ENCODE measurements at regions not wholly inside any gene's neighbourhood (a gene's known extent, or its start where the extent isn't known, plus 50 kb on each side); places are given as distances from the start of the nearest gene placed in this dataset.

DNA sequence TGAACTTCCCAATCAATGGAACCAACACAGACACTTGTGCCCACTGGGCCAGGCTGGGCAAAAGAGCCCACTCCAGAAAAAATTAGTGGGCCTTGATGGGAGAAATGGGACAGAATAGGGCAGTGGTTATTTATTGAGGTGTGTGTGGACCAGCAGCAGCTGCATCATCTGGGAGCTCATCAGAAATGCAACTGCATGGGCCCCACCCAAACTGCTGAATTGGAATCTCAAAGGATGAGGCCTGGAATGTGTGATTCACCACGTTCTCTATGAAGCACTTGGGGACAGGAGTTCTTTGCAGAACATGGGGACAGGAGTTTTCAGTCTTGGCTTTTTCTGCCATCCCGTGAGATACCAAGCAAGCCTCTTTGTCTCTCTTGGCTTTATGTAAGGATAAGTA lies 255.6 kb upstream of the PLET1 start:
- TF ChIP-seq, protein P1, sequence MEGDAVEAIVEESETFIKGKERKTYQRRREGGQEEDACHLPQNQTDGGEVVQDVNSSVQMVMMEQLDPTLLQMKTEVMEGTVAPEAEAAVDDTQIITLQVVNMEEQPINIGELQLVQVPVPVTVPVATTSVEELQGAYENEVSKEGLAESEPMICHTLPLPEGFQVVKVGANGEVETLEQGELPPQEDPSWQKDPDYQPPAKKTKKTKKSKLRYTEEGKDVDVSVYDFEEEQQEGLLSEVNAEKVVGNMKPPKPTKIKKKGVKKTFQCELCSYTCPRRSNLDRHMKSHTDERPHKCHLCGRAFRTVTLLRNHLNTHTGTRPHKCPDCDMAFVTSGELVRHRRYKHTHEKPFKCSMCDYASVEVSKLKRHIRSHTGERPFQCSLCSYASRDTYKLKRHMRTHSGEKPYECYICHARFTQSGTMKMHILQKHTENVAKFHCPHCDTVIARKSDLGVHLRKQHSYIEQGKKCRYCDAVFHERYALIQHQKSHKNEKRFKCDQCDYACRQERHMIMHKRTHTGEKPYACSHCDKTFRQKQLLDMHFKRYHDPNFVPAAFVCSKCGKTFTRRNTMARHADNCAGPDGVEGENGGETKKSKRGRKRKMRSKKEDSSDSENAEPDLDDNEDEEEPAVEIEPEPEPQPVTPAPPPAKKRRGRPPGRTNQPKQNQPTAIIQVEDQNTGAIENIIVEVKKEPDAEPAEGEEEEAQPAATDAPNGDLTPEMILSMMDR (IDR thresholded peaks at IDR 0.05; ENCODE audit: unreplicated experiment in 3 of 3) = no peak
- Mint-ChIP-seq H3K27me3 (ENCODE audit: low read depth) (peaks cover 5% of the 10 kb centered on the region), H3K9me3 (no peaks in the 10 kb centered on the region), H3K36me3 (ENCODE audit: low read depth) (no peaks in the 10 kb centered on the region), H3K4me3 (no peak overlapping the region), H3K27ac (no peak overlapping the region), H3K4me1 (no peaks in the 10 kb centered on the region)

GRCh38 chr11:112516755-112517154 lies 256.1 kb upstream of the PLET1 start:
- Mint-ChIP-seq H3K9me3 (no peaks in the 10 kb centered on the region), H3K27me3 (ENCODE audit: low read depth) (peaks cover 5% of the 10 kb centered on the region), H3K4me3 (no peak overlapping the region), H3K27ac (no peak overlapping the region), H3K4me1 (no peaks in the 10 kb centered on the region), H3K36me3 (ENCODE audit: low read depth) (no peaks in the 10 kb centered on the region)
- TF ChIP-seq, protein P1 (IDR thresholded peaks at IDR 0.05; ENCODE audit: unreplicated experiment in 3 of 3) = no peak

DNA sequence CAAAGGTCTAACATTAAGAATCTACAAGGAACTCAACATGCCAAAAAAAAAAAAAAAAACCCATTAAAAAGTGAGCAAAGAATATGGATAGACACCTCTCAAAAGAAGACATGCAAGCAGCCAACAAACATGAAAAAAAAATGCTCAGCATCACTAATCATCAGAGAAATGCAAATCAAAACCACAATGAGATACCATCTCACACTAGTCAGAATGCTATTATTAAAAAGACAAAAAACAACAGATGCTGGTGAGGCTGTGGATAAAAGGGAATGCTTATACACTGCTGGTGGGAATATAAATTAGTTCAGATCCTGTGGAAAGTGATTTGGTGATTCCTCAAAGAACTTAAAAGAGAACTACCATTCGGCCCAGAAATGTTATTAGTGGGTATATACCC lies 257.7 kb upstream of the PLET1 start:
- TF ChIP-seq, protein P1 (IDR thresholded peaks at IDR 0.05; ENCODE audit: unreplicated experiment in 3 of 3) = no peak
- peaks cover 8% of the 10 kb centered on the region for H3K4me1 Mint-ChIP-seq
- H3K36me3 Mint-ChIP-seq (ENCODE audit: low read depth) = no peaks in the 10 kb centered on the region
- H3K4me3 Mint-ChIP-seq = no peak overlapping the region
- H3K9me3 Mint-ChIP-seq = no peaks in the 10 kb centered on the region
- H3K27ac Mint-ChIP-seq = no peak overlapping the region
- H3K27me3 Mint-ChIP-seq (ENCODE audit: low read depth) = peaks cover 3% of the 10 kb centered on the region

DNA sequence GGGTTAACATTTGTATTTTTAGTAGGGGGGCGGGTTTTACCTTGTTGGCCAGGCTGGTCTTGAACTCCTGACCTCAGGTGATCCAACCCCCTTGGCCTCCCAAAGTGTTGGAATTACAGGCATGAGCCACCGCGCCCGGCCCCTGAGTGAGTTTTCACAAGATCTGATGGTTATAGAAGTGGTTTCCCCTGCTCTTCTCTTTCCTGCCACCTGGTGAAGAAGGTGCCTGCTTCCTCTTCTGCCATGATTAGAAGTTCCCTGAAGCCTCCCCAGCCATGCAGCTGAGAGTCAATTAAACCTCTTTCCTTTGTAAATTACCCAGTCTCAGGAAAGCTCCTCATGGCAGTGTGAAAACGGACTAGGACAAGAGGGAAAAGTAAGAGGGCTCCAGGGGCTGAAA lies 259.1 kb upstream of the PLET1 start:
- no peak overlapping the region for H3K27ac Mint-ChIP-seq
- peaks cover 19% of the 10 kb centered on the region for H3K4me1 Mint-ChIP-seq
- TF ChIP-seq, protein P1 (IDR thresholded peaks at IDR 0.05; ENCODE audit: unreplicated experiment in 3 of 3) = no peak
- no peak overlapping the region for H3K4me3 Mint-ChIP-seq
- no peaks in the 10 kb centered on the region for H3K36me3 Mint-ChIP-seq (ENCODE audit: low read depth)
- H3K9me3 Mint-ChIP-seq = no peaks in the 10 kb centered on the region
- peaks cover 6% of the 10 kb centered on the region for H3K27me3 Mint-ChIP-seq (ENCODE audit: low read depth)

DNA sequence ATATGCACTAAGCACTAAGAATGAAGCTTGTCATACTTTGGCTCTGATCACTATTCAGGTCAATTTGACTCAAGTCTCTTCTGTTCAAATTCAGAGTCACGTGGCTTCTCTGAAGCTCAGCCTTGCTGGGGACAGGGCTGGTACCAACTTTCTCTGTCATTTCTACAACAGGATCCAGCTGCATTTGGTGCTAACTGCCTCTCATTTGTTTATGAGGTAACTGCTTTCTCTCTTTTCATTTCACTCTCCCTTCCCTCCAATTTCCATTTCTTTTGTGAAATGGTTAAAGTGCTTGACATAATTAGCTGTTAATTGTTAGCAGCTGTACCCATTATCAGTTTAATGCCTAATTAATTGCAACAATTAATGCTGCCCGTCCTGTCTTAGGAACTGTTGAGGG lies 259.7 kb upstream of the PLET1 start:
- H3K4me1 Mint-ChIP-seq = peaks cover 25% of the 10 kb centered on the region
- H3K27ac Mint-ChIP-seq = no peak overlapping the region
- TF ChIP-seq, protein P1 (IDR thresholded peaks at IDR 0.05; ENCODE audit: unreplicated experiment in 3 of 3) = no peak
- H3K4me3 Mint-ChIP-seq = no peak overlapping the region
- H3K9me3 Mint-ChIP-seq = no peaks in the 10 kb centered on the region
- H3K36me3 Mint-ChIP-seq (ENCODE audit: low read depth) = no peaks in the 10 kb centered on the region
- H3K27me3 Mint-ChIP-seq (ENCODE audit: low read depth) = peaks cover 6% of the 10 kb centered on the region

DNA sequence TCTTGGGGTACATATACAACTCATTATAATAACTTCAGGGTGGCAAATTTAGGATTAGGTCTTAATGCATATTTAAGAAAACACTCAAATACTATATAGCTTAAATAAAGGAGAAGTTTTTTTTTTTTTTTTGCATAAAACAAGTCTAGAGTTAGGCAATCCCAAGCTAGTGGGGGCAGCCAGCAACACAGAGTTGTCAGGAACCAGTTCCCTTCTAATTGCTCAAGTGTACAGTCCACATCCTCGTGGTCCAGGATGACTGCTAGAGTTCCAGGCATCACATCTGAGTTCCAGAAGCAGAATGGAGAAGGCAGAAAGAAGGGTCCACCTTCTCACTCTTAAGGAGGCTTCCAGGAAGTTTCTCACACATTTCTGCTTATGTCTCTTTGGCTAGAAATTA lies 261.9 kb upstream of the PLET1 start:
- H3K36me3 Mint-ChIP-seq (ENCODE audit: low read depth) = no peaks in the 10 kb centered on the region
- peaks cover 13% of the 10 kb centered on the region for H3K27me3 Mint-ChIP-seq (ENCODE audit: low read depth)
- H3K4me3 Mint-ChIP-seq = no peak overlapping the region
- TF ChIP-seq, protein P1 (IDR thresholded peaks at IDR 0.05; ENCODE audit: unreplicated experiment in 3 of 3) = no peak
- no peaks in the 10 kb centered on the region for H3K9me3 Mint-ChIP-seq
- peak overlapping the region in 1 of 3 experiments; percentile 28 for H3K27ac Mint-ChIP-seq
- H3K4me1 Mint-ChIP-seq = peaks cover 40% of the 10 kb centered on the region
